ENCODE measurements at regions not wholly inside any gene's neighbourhood (a gene's known extent, or its start where the extent isn't known, plus 50 kb on each side); places are given as distances from the start of the nearest gene placed in this dataset.
A peak's percentile ranks its signal among the peaks of the same experiment; 100 is the strongest.

GRCh38 chr15:39153058-39153714 is 427.7 kb upstream of the THBS1 start:
- DNase-seq (ENCODE audit: low read depth) = no peak

GRCh38 chr15:39153716-39154115 is 427.2 kb upstream of the THBS1 start:
- no peak for DNase-seq (ENCODE audit: low read depth)

GRCh38 chr15:39154227-39154638 is 426.6 kb upstream of the THBS1 start:
- DNase-seq (ENCODE audit: low read depth) = no peak

- DNase-seq (ENCODE audit: low read depth) = no peak
Measured at GRCh38 chr15:39154776-39155175, 426.1 kb upstream of the THBS1 start.

GRCh38 chr15:39156166-39156565 is 424.7 kb upstream of the THBS1 start:
- no peak for DNase-seq (ENCODE audit: low read depth)

GRCh38 chr15:39156646-39157250 is 424.1 kb upstream of the THBS1 start:
- no peak for DNase-seq (ENCODE audit: low read depth)

- no peak for DNase-seq (ENCODE audit: low read depth)
Measured at GRCh38 chr15:39157882-39158281, 423.0 kb upstream of the THBS1 start.

- DNase-seq (ENCODE audit: low read depth) = no peak
Measured at GRCh38 chr15:39159833-39160232, 421.0 kb upstream of the THBS1 start.

GRCh38 chr15:39161096-39161495 is 419.8 kb upstream of the THBS1 start:
- no peak for DNase-seq (ENCODE audit: low read depth)

- no peak for DNase-seq (ENCODE audit: low read depth)
Measured at GRCh38 chr15:39165020-39165706, 415.7 kb upstream of the THBS1 start.

GRCh38 chr15:39167164-39168058 is 413.5 kb upstream of the THBS1 start:
- DNase-seq (ENCODE audit: low read depth) = no peak

- peak; percentile 27 for DNase-seq (ENCODE audit: low read depth)
Measured at GRCh38 chr15:39171944-39172368, 408.9 kb upstream of the THBS1 start.

- DNase-seq (ENCODE audit: low read depth) = no peak
Measured at GRCh38 chr15:39172380-39173281, 408.2 kb upstream of the THBS1 start.

- DNase-seq (ENCODE audit: low read depth) = no peak
Measured at GRCh38 chr15:39173426-39173825, 407.5 kb upstream of the THBS1 start.

- DNase-seq (ENCODE audit: low read depth) = no peak
Measured at GRCh38 chr15:39174332-39174731, 406.5 kb upstream of the THBS1 start.

GRCh38 chr15:39176030-39176429 is 404.8 kb upstream of the THBS1 start:
- DNase-seq (ENCODE audit: low read depth) = no peak

GRCh38 chr15:39177561-39177960 is 403.3 kb upstream of the THBS1 start:
- DNase-seq (ENCODE audit: low read depth) = no peak

- DNase-seq (ENCODE audit: low read depth) = no peak
Measured at GRCh38 chr15:39180030-39180429, 400.8 kb upstream of the THBS1 start.

- no peak for DNase-seq (ENCODE audit: low read depth)
Measured at GRCh38 chr15:39180483-39180933, 400.4 kb upstream of the THBS1 start.

- no peak for DNase-seq (ENCODE audit: low read depth)
Measured at GRCh38 chr15:39181056-39181747, 399.7 kb upstream of the THBS1 start.

GRCh38 chr15:39181940-39182339 is 398.9 kb upstream of the THBS1 start:
- DNase-seq (ENCODE audit: low read depth) = no peak
